ENCODE measurements at regions not wholly inside any gene's neighbourhood (a gene's known extent, or its start where the extent isn't known, plus 50 kb on each side); places are given as distances from the start of the nearest gene placed in this dataset.
"Not testable (repeated sequence)": the region's sequence is repeated elsewhere in the genome, so short reads cannot be mapped to it uniquely, and the experiment has no call there.

DNA sequence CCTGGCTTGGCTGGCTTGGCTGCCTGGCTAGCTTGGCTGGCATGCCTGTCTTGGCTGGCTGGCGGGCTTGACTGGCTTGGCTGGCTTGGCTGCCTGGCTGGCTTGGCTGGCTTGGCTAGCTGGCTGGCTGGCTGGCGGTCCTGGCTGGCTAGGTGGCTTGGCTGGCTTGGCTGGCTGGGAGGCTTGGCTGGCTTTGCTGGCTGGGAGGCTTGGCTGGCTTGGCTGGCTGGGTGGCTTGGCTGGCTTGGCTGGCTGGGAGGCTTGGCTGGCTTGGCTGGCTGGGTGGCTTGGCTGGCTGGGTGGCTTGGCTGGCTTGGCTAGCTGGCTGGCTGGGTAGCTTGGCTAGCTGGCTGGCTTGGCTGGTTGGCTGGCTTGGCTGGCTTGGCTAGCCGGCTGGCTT, 2824.5 kb downstream of the RPIA start:
- H3K9me3 ChIP-seq (replicated peaks; ENCODE audit: control insufficient read depth, insufficient read depth, low read length); POLR2A ChIA-PET; H3K4me2 ChIP-seq (ENCODE audit: insufficient read depth, low read length); H3K9ac ChIP-seq (replicated peaks; ENCODE audit: extremely low read depth, insufficient read depth, low read length); H3K4me3 ChIP-seq (replicated peaks in 1 of 3; ENCODE audit: insufficient read depth in 1 of 3, low read depth in 1 of 3, low read length in 3 of 3); H3K4me1 ChIP-seq (ENCODE audit: control insufficient read depth, extremely low read depth, insufficient read depth, low read length); CTCF ChIA-PET; dilution Hi-C loops (cut with MboI; ENCODE audit: extremely low pct_ligation_motif_present, low sequenced_read_pairs); H3K9me1 ChIP-seq (replicated peaks; ENCODE audit: control insufficient read depth, extremely low read depth, insufficient read depth, low read length); H3K79me2 ChIP-seq (ENCODE audit: control insufficient read depth, insufficient read depth, low read length); H4K20me1 ChIP-seq (replicated peaks; ENCODE audit: control insufficient read depth, extremely low read depth, insufficient read depth, low read length); DNase-seq (ENCODE audit: low read depth, low spot score); BruUV-seq (replicated peaks); H3K27me3 ChIP-seq (ENCODE audit: control insufficient read depth in 2 of 2, insufficient read depth in 2 of 2, low read length in 2 of 2); H3K27ac ChIP-seq (ENCODE audit: insufficient read depth, low read depth, low read length); H2AFZ ChIP-seq (ENCODE audit: low read depth, low read length); FAIRE-seq; H3K36me3 ChIP-seq (ENCODE audit: control insufficient read depth in 2 of 2, extremely low read depth in 1 of 2, insufficient read depth in 2 of 2, low read length in 2 of 2); intact Hi-C loops (cut with micrococcal nuclease): not testable (repeated sequence)

DNA sequence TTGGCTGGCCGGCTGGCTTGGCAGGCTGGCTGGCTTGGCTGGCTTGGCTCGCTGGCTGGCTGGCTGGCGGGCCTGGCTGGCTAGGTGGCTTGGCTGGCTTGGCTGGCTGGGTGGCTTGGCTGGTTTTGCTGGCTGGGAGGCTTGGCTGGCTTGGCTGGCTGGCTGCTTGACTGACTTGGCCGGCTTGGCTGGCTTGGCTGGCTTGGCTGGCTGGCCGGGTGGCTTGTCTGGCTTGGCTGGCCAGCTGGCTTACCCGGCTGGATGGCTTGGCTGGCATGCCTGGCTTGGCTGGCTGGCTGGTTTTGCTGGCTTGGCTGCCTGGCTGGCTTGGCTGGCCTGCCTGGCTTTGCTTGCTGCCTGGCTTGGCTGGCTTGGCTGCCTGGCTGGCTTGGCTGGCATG, 2825.2 kb downstream of the RPIA start:
- H3K4me3 ChIP-seq (replicated peaks in 1 of 3; ENCODE audit: insufficient read depth in 1 of 3, low read depth in 1 of 3, low read length in 3 of 3); H3K27ac ChIP-seq (ENCODE audit: insufficient read depth, low read depth, low read length); dilution Hi-C loops (cut with MboI; ENCODE audit: extremely low pct_ligation_motif_present, low sequenced_read_pairs); H3K9me3 ChIP-seq (replicated peaks; ENCODE audit: control insufficient read depth, insufficient read depth, low read length); H3K9me1 ChIP-seq (replicated peaks; ENCODE audit: control insufficient read depth, extremely low read depth, insufficient read depth, low read length); DNase-seq (ENCODE audit: low read depth, low spot score); H3K36me3 ChIP-seq (ENCODE audit: control insufficient read depth in 2 of 2, extremely low read depth in 1 of 2, insufficient read depth in 2 of 2, low read length in 2 of 2); H3K9ac ChIP-seq (replicated peaks; ENCODE audit: extremely low read depth, insufficient read depth, low read length); H3K27me3 ChIP-seq (ENCODE audit: control insufficient read depth in 2 of 2, insufficient read depth in 2 of 2, low read length in 2 of 2); CTCF ChIA-PET; H4K20me1 ChIP-seq (replicated peaks; ENCODE audit: control insufficient read depth, extremely low read depth, insufficient read depth, low read length); POLR2A ChIA-PET; BruUV-seq (replicated peaks); H3K4me1 ChIP-seq (ENCODE audit: control insufficient read depth, extremely low read depth, insufficient read depth, low read length); H3K4me2 ChIP-seq (ENCODE audit: insufficient read depth, low read length); H3K79me2 ChIP-seq (ENCODE audit: control insufficient read depth, insufficient read depth, low read length); intact Hi-C loops (cut with micrococcal nuclease); FAIRE-seq; H2AFZ ChIP-seq (ENCODE audit: low read depth, low read length): not testable (repeated sequence)

DNA sequence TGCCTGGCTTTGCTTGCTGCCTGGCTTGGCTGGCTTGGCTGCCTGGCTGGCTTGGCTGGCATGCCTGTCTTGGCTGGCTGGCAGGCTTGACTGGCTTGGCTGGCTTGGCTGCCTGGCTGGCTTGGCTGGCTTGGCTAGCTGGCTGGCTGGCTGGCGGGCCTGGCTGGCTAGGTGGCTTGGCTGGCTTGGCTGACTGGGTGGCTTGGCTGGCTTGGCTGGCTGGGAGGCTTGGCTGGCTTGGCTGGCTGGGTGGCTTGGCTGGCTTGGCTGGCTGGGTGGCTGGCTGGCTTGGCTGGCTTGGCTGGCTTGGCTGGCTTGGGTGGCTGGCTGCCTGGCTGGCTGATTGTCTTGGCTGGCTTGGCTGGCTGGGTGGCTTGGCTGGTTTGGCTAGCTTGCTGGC, 2826.4 kb downstream of the RPIA start:
- DNase-seq (ENCODE audit: low read depth, low spot score); POLR2A ChIA-PET: not testable (repeated sequence)

DNA sequence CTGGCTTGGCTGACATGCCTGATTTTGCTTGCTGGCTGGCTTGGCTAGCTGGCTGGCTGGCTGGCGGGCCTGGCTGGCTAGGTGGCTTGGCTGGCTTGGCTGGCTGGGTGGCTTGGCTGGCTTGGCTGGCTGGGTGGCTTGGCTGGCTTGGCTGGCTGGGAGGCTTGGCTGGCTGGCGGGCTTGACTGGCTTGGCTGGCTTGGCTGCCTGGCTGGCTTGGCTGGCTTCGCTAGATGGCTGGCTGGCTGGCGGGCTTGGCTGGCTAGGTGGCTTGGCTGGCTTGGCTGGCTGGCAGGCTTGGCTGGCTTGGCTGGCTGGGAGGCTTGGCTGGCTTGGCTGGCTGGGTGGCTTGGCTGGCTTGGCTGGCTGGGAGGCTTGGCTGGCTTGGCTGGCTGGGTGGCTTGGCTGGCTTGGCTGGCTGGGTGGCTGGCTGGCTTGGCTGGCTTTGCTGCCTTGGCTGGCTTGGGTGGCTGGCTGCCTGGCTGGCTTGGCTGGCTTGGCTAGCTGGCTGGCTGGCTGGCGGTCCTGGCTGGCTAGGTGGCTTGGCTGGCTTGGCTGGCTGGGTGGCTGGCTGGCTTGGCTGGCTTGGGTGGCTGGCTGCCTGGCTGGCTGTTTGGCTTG, 2827.0 kb downstream of the RPIA start:
- BruUV-seq (replicated peaks); H2AFZ ChIP-seq (ENCODE audit: low read depth, low read length); H3K9me3 ChIP-seq (replicated peaks; ENCODE audit: control insufficient read depth, insufficient read depth, low read length); H3K27me3 ChIP-seq (ENCODE audit: control insufficient read depth in 2 of 2, insufficient read depth in 2 of 2, low read length in 2 of 2); POLR2A ChIA-PET; H3K27ac ChIP-seq (ENCODE audit: insufficient read depth, low read depth, low read length); H3K79me2 ChIP-seq (ENCODE audit: control insufficient read depth, insufficient read depth, low read length); H3K4me3 ChIP-seq (replicated peaks in 1 of 3; ENCODE audit: insufficient read depth in 1 of 3, low read depth in 1 of 3, low read length in 3 of 3); H3K9me1 ChIP-seq (replicated peaks; ENCODE audit: control insufficient read depth, extremely low read depth, insufficient read depth, low read length); FAIRE-seq; H3K36me3 ChIP-seq (ENCODE audit: control insufficient read depth in 2 of 2, extremely low read depth in 1 of 2, insufficient read depth in 2 of 2, low read length in 2 of 2); H3K9ac ChIP-seq (replicated peaks; ENCODE audit: extremely low read depth, insufficient read depth, low read length); CTCF ChIA-PET; H4K20me1 ChIP-seq (replicated peaks; ENCODE audit: control insufficient read depth, extremely low read depth, insufficient read depth, low read length); H3K4me1 ChIP-seq (ENCODE audit: control insufficient read depth, extremely low read depth, insufficient read depth, low read length); intact Hi-C loops (cut with micrococcal nuclease); H3K4me2 ChIP-seq (ENCODE audit: insufficient read depth, low read length); DNase-seq (ENCODE audit: low read depth, low spot score); dilution Hi-C loops (cut with MboI; ENCODE audit: extremely low pct_ligation_motif_present, low sequenced_read_pairs): not testable (repeated sequence)

More for the DNA sequence above, 2826.4 kb downstream of the RPIA start:
- H3K27me3 ChIP-seq (ENCODE audit: control insufficient read depth in 2 of 2, insufficient read depth in 2 of 2, low read length in 2 of 2); dilution Hi-C loops (cut with MboI; ENCODE audit: extremely low pct_ligation_motif_present, low sequenced_read_pairs); H3K9me1 ChIP-seq (replicated peaks; ENCODE audit: control insufficient read depth, extremely low read depth, insufficient read depth, low read length); H3K4me2 ChIP-seq (ENCODE audit: insufficient read depth, low read length); CTCF ChIA-PET; H3K9me3 ChIP-seq (replicated peaks; ENCODE audit: control insufficient read depth, insufficient read depth, low read length); H3K36me3 ChIP-seq (ENCODE audit: control insufficient read depth in 2 of 2, extremely low read depth in 1 of 2, insufficient read depth in 2 of 2, low read length in 2 of 2); H3K4me1 ChIP-seq (ENCODE audit: control insufficient read depth, extremely low read depth, insufficient read depth, low read length); H3K9ac ChIP-seq (replicated peaks; ENCODE audit: extremely low read depth, insufficient read depth, low read length); H2AFZ ChIP-seq (ENCODE audit: low read depth, low read length); H4K20me1 ChIP-seq (replicated peaks; ENCODE audit: control insufficient read depth, extremely low read depth, insufficient read depth, low read length); BruUV-seq (replicated peaks); H3K27ac ChIP-seq (ENCODE audit: insufficient read depth, low read depth, low read length); FAIRE-seq; intact Hi-C loops (cut with micrococcal nuclease); H3K79me2 ChIP-seq (ENCODE audit: control insufficient read depth, insufficient read depth, low read length); H3K4me3 ChIP-seq (replicated peaks in 1 of 3; ENCODE audit: insufficient read depth in 1 of 3, low read depth in 1 of 3, low read length in 3 of 3): not testable (repeated sequence)

All from endothelial cell of umbilical vein (primary cell).